Stimulated activated CD4-positive, alpha-beta T cell treated with anti-CD3 and anti-CD28 coated beads, Interleukin-4, amount 100 ng/mL, for 48 hours (primary cell): ENCODE measurements at regions not wholly inside any gene's neighbourhood (a gene's known extent, or its start where the extent isn't known, plus 50 kb on each side); places are given as distances from the start of the nearest gene placed in this dataset.

Experiments used
- DNase-seq, 2 donors: peaks; one replicate each; pipeline ENCODE4 v3.0.0-alpha.2; 2020; ENCODE audit warnings: low read depth in 2 of 2

DNA sequence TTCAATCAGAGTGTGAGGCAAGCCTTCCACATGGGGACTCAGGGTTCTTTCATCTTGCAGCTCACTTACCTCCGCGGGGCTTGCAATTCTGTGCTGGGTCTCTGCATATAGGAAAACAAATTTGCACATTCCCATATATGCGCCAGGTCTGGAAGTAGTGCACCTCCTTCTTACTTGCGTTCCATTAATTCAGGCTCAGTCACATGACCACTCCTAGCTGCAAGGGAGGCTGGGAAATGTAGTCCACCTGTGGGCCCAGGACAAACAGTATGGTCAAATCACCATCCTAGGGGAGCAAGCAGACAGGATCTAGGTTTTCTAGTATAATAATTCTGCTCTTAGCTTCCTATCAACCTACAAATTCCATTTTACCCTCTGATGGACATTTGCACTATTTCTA lies 160.4 kb downstream of the AACS start:
- DNase-seq: no peak

DNA sequence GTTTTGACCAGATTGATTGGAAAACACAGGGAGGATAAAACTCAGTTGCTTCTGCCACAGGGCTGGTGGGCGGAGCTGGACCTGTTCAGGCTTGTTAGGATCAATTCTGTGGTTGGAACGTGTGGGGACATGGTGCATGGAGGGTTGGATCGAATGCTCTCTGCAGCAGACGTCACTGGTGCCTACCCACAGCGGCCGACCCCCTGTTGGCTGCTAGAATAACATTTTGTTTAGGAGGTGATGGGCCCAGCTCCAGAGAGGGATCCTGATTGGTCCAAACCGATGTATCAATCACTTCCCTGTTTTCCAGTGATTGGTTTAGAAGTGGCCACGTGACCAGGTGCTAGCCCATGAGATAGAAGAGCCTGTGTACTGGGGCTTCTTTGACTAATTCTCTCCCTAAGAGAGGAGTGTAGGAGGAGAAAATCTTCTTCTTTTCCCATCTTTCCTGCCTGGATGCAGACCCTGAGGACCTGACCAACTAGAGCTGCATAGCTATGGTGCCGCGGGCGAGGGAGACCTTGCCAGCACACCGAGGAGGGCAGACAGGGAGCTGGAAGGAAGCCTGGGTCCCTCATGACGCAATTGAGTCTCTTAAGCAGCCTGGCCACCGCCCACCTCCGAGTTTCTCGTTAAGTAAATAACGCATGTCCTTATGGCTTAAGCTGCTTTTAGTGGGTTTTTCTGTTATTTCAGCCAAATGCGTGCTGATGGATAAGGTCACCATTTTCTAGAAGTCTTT lies 163.5 kb downstream of the AACS start:
- DNase-seq: no peak

DNA sequence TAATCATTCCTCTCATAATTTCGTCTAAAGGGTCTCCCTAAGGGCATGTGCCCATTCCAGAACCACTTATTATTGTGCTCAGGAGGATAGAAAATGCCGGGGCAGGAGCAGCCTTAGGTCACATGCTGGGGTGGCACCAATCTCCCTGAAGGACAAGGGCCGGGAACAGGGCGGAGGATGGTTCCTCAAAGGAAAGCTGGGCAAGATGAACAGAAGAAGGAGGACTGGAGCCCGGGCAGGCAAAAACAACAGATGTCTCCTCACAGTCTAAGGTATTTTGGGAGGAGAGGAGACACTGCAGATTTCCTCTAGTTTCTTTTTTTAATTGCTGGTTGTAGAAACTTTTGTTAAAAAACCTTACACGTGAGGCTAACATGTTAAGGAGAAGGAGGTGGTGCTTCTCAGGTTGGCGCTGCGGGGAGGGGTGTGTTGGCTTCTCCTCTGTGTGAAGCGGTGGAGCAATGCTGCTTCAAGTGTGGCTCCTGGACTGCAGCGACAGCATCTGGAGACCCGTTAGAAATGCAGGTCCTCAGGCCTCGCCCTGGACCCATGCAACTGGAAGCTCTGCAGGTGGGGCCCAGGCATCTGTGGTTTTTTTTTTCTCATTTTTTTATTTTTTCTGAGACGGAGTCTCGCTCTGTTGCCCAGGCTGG lies 164.8 kb downstream of the AACS start:
- DNase-seq: no peak

DNA sequence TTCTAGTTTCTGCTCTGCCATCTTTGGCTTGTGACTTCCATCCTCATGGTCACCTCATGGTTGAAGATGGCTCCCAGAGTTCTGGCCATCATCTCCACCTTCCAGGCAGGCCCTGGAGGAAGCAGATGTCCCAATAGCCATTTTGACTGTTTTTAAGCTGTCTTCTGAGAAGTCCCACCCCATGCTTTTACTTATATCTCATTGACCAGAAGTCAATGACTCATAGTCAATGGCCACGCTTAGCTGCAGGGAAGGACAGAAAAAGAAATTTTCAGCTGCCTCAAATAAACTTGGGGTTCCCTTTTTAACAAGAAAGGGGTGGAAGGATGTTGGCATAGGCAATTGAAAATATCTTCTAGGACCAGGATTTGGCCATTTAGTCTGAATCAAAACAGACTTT lies 168.1 kb downstream of the AACS start:
- no peak for DNase-seq

DNA sequence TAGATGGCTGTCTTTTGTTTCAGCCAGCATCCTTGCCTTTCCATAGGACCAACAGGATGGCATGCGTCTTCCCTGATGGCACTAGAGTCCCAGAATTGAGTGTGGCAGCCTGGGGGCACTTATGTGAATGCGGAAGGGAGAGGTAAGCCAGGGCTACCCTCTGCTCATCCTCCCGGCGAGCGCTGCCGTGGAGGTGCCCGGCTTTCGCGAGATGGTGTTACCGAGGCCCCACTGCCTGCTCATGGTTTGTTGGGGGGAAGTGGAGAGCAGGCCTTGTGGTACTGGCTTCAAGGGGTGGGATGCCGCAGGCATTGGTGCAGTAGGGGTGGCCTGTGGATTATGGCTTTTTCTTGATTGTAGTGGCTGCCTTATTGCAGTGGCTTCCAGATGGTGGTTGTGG lies 174.3 kb downstream of the AACS start:
- no peak for DNase-seq

DNA sequence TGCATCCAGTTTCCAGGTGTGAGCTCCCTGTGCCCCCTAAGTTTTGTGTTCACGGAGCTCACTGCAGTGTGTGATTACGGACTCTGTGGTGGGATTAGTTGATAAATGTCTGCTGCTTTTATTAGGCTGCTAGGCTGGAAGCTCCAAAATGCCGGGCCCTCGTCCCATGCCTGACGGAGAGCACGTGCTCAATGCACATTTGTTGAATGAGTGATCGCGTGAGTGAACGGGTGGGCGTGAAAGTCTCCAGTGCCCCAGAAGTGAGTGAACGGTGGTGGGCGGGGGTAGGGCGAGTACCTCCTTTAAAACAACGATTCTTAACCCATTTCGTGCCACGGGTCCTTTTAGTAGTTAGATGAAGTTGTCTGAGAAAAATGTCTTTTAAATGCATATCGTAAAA lies 175.5 kb downstream of the AACS start:
- no peak for DNase-seq

DNA sequence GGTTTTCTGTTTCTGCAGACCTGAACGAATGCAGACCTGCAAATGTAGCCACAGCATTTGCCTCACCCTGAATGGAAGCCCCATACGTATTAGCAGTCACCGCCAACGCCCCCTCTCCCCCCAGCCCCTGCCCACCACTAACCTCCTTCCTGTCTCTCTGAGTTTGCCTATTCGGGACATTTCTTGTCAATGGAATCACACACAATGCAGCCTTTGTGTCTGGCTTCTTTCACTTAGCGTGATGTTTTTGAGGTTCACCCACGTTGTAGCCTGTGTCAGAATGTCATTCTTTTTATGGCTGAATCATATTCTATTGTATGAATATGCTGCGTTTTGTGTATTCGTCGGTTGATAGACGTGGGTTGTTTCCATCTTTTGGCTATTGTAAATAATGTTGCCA lies 178.6 kb downstream of the AACS start:
- DNase-seq: no peak

DNA sequence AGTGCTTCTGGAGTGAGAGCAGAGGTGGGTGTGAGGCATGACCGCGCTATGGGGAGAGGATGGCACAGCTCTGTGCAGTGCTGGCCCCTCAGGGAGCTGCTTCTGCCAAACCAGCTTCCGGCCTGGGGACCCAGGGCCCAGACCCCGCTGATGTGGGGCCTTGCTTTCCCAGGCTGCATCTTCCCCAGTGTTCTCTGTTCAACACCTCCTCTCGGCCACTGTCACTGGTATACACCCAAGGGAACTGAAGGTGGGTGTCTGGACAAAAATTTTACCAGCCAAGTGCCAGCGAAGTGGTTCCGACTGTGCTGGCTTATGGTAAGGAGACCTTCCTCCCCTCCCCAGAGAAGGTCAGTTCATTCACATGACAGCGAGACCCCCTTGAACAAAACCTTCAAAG lies 179.1 kb downstream of the AACS start:
- DNase-seq: no peak

DNA sequence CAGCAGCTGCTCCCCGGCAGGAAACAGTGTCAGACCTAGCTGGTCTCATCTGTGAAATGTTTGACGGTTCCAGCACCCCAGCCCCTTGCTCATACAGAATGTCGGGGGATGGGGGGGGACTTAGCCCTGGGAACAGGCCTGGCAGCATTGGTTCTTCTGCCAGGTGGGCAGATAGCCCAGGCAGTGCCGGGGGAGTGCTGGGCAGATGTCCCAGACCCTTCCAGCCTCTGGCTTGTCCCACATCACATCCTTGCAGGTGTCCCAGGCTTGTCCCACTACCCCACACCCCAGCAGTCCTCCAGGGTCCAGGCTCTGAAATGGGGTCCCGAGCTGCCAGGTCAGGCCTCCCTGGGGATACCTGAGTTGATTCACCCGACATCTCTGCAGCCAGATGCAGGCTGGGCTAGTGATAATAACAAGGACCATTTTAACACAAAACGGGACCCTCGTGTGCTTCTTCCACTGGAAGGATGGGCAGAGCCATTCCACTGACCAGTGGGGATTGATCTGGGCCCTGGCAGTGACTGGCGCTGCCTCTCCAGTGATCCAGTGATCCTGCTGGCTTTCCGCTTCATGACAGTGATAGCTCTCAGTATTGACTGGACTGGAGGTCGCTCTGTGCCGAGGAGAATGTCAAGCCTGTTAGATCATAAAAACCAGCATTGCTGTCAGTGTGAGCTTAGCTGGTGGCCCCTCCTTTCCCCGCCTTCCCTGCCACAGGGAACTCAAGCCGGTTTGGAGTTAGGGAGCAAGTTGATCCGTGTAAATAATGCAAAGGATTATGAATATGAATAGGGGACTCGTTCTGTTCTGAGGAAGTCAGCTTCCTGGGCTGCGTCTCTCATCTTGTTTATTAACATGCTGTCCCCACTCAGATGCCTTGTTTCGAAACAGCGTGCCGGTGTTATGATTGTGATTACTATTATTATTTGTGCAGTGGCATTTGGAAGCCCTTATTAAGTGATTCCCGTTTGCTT lies 180.6 kb downstream of the AACS start:
- no peak for DNase-seq

DNA sequence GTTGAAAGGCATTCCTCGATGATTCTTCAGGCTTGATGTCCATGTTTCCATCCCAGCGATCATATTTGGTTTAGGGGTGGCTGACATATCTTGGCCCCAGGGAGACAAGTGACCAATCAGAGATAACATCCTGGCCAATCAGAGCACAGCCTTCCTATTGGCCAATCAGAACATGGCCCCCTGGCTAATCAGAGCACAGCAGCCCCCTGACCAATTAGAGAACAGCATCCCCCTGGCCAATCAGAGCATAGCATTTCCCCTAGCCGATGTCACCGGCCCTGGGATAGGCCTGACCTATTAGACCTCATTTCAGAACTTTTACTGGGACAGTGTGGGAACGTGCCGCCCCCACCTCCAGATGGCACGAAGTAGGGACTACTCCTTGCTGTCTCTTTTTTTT lies 182.2 kb downstream of the AACS start:
- DNase-seq: no peak

DNA sequence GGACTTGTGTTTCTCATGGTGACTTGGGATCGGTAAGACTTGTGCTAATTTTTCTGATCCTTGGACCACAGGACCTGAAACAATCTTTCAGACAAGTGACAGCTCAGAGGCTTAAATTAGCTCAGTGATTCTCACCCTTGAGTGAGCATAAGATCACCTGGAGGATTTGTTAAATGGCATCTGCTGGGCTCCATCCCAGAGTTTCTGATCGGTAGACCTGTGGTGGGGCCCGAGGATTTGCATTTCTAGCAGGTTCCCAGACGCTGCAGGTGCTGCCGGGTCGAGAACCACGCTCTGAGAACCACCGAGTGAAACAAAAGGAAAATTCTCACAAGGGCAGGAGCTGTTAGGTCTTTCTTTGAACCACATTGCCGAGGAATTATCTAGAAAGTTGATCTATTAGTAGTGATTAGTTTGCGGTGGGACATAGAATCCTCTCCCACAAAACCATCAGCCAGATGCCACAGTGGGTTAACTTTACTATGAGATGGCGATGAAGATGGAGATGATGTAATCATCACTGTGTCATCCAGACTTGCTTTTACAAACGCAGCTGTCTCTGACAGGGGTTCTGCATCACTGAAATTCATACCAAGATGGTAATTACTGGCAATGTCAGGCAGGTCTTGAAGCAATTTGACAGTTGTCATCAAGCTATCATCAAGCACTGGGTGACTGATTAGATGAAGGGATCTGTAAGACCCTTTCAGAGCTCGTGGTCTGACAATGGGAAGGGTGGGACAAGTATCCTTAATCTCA lies 184.0 kb downstream of the AACS start:
- DNase-seq: no peak

DNA sequence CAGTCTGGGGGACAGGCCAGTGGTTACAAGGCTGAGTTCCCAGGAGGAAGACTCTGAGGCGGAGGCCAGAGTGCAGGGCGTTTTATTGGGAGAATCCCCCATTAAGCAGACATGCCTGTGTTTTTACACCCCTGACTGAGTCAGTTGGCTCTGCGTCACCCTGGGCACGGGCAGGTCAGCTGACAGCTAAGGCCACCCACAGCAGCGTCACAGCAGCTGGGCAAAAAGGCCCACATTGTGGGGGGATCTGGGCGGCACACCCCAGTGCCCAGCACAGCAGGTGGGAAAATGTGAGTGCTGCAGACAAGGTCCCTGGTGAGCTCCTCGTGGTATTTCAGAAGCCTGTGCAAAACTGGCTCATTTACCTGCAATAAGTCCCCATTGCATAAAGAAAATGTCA lies 184.7 kb downstream of the AACS start:
- no peak for DNase-seq

DNA sequence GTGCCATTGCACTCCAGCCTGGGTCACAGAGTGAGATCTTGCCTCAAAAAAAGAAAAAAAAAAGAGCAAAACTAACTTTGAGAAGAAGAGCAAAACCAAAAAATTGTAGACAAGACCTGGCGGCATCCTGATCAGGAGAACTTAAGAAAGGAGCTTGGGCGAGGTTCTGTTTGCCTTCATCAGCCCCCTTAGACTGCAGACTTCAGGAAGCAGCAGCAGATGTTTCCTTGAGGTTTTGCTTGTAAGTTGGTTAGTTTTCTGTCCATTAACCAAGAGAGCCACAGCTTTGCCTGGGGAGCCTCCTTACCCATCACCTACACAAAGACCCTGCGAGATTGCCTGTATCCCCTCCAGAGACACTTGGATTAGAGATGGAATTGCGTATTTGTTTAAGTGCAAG lies 189.0 kb downstream of the AACS start:
- no peak for DNase-seq

DNA sequence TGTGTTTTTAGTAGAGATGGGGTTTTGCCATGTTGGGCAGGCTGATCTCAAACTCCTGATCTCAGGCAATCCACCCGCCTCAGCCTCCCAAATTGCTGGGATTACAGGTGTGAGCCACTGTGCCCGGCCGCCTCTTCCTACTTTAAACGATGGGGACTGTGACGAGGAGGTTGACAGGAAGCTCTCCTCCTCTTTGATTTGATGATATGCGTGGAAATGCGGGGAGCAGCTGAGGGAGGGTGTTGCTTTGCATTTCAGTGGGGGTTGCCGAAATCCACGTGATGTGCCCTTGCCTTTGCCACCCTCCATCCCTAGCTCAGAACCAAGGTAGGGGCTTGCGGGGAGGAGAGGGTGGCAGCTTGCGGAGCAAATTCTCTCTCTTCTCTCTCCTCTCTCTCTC lies 189.6 kb downstream of the AACS start:
- DNase-seq: no peak

DNA sequence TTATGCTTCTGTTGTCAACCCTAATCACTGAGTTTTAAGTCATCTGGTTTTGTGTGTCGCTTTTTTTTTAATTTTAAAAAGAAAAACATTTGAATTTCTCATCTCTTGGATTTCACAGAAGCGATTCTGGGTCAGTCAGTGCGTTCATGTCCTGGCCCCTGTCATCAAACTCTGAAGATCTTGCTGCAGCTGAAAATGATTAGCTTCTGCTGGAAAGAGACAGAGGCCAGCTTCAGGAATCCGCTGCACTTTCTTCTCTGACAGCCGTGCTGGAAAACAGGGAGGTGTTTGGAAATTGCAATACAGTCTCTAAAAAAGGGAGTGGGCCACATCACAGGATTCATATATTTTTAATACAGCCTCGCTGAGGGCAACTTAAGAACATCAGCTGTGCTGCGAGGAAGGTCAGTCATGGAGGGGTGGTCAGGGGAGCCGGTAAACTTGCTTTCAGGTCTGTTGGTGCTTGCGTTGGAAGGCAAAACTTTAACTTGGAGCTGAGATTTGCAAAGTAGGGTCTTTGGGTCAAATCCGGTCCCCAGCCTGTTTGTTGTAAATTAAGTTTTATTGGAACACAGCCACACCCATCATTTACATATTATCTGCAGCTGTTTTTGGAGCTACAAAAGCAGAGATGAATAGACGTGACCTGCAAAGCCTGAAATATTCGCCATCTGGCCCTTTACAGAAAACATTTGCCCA lies 190.8 kb downstream of the AACS start:
- DNase-seq: no peak

DNA sequence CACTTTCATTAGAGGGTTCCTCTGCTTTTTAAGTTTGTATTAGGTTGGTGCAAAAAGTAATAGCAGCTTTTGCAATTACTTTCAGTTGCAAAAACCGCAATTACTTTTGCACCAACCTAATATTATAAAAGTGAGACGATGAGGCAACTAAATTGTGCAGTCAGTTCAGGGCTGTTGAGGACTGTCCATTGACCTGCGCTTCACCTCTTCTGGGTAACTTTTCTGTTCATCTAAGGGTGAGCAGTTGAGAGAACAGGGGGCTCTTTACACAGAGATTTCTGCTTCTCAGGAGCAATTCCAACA lies 191.3 kb downstream of the AACS start:
- DNase-seq: no peak

DNA sequence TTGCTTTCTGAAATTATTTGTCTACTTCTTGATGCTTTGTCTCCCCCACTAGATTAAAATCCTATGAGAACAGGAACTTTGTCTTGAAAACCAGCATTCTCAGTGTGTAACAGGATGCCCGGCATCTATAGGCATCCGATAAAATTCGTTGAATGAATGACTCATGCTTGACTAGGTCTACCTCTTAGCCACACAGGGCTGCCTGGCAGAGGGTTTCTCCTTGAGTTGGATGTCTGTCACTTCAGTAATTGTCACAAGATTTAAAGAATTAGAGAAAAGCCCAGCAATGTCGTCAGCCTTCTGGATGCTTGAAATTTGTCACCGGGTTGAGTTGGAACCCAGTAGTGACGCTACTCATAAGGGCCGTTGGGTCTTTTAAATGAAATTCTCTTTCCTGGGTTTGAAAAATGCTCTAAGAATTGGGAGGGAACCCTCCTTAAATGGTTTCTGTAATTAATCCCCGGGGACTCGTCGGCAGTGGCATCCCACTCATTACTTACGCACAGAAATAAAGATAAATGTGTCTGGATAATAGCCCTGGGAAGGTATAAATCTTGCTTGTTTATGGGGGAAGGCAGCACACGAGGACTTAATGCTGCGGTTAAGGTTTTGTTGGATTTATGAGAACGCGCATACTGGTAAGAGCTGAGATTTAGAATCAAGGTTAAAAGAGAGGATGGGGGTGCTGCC lies 194.1 kb downstream of the AACS start:
- DNase-seq: no peak

DNA sequence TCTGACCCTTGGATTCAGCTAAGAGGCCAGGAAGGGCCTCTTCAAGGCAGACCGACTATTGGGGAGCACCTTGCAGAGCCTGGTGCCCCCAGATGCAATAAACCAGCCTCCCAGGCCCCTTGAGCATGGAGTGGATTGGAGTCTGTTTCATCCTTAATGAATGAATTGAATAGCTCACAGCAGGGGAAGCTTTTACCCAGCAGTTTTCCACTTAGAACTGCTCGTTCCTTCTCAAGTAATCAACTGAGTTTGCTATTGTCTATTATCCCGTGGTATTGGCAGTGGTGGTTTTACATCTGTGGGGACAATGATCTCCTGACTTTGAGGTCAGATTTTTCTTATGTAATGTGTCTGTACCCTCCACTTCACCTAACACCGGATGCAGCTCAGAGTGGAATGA lies 197.6 kb downstream of the AACS start:
- DNase-seq: no peak

DNA sequence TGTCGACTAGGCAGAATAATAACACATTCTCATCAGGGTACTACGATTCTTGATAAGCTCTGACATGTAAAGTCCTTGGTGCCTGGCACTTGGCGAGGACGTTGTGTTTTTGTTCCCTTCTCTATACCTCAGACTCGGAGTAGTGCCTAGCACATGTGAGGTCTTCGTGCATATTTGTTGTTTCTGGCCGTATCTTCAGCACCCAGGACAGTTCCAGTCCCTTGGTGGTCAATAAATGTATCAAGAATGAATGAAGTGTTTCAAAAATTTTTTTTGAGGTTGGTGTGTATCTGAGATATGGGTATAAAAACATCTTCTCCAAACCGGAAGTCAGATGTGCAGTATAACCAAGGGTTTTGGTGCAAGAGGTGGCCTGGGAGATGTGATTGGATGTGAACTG lies 198.2 kb downstream of the AACS start:
- DNase-seq: no peak

DNA sequence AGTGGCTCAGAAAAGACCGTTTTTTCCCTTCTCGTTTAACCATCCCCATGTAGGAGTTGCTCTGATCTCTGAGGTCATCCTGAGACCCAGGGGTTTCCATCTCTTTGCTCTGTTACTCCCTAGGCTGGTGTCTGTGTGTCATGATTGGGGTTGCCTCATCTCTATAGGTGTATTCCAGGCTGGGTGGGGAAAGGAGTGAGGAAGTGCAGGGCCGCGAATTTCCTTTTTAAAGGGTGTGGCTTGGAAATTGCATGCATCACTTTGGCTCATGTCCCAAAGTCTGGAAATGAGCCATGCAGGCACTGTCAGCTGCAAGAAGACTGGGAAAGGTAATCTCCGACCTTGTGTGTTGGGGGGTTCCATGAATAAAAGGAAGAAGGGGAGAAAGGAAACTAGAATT lies 201.9 kb downstream of the AACS start:
- DNase-seq: no peak

DNA sequence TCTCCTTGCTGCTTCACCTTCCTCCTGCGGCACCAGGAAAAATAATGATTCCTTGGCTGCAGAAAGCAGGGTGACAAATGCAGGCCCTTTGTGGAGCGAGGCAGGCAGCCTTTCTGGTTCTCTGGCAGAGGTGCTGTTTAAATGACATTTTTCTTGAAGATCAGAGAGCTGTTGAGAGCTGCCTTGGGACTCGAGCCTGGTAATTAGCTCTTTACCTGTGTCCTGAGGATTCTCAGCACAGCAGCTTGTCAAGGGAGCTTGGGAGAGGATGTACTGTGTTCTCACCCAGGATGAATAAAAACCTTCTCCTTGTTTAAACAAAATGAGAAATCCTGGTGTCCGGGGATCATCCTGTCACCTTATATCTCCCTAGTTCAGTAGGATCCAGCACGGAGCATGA lies 204.0 kb downstream of the AACS start:
- DNase-seq: no peak
